DND-41 (cell line): ENCODE measurements at regions not wholly inside any gene's neighbourhood (a gene's known extent, or its start where the extent isn't known, plus 50 kb on each side); places are given as distances from the start of the nearest gene placed in this dataset.

Source experiments
- ATAC-seq: fragments of 200-7000 bp; cut with Tn5 transposase; 3 replicates; pipeline ENCODE4 v1.9.1; 2021; ENCODE audit warnings: low read depth; ENCODE audit not compliant: insufficient read depth
- DNase-seq: peaks from one replicate; pipeline ENCODE4 v3.0.0-alpha.2; 2020
- H2AFZ ChIP-seq: 2 replicates; pipeline ENCODE4 v1.6.0; 2012; ENCODE audit warnings: low read depth, low read length
- H3K27ac ChIP-seq: 2 replicates; pipeline ENCODE4 v1.5.1; 2012; ENCODE audit warnings: low read length, inconsistent platforms
- H3K27me3 ChIP-seq: fragments of 200-600 bp; sonication (generic); 2 replicates; pipeline ENCODE4 v1.6.0; 2012; ENCODE audit warnings: low read length, mild to moderate bottlenecking, inconsistent platforms; ENCODE audit not compliant: insufficient read depth, poor library complexity
- H3K36me3 ChIP-seq: 2 replicates; pipeline ENCODE4 v1.5.1; 2012; ENCODE audit warnings: low read length, inconsistent platforms; ENCODE audit not compliant: insufficient read depth
- H3K4me1 ChIP-seq: 2 replicates; pipeline ENCODE4 v1.5.1; 2012; ENCODE audit warnings: mild to moderate bottlenecking, low read length; ENCODE audit not compliant: insufficient read depth
- H3K4me2 ChIP-seq: 2 replicates; pipeline ENCODE4 v1.6.0; 2012; ENCODE audit warnings: mild to moderate bottlenecking, moderate library complexity, low read length, inconsistent platforms; ENCODE audit not compliant: insufficient read depth
- H3K4me3 ChIP-seq, 2 experiments: fragments of 200-600 bp in 1 of 2; shearing (Covaris generic) in 1 of 2; 2 replicates each; pipeline ENCODE4 v1.5.1; 2012 to 2016; ENCODE audit warnings: inconsistent platforms in 2 of 2, low read length in 2 of 2, mild to moderate bottlenecking in 2 of 2, low read depth in 1 of 2, moderate library complexity in 1 of 2
- H3K79me2 ChIP-seq: 2 replicates; pipeline ENCODE4 v1.6.0; 2012; ENCODE audit warnings: low read length, inconsistent platforms; ENCODE audit not compliant: insufficient read depth
- H3K9ac ChIP-seq: 2 replicates; pipeline ENCODE4 v1.6.0; 2012; ENCODE audit warnings: low read depth, mild to moderate bottlenecking, inconsistent platforms, low read length, moderate library complexity
- H3K9me3 ChIP-seq: 2 replicates; pipeline ENCODE4 v1.5.1; 2012; ENCODE audit warnings: low read length, moderate library complexity, mild to moderate bottlenecking, inconsistent platforms; ENCODE audit not compliant: insufficient read depth, severe bottlenecking
- H4K20me1 ChIP-seq: 2 replicates; pipeline ENCODE4 v1.6.0; 2012; ENCODE audit warnings: low read length; ENCODE audit not compliant: insufficient read depth
- CTCF ChIP-seq: IDR thresholded peaks from 2 replicates; pipeline ENCODE4 v1.5.1; 2012; ENCODE audit warnings: borderline replicate concordance, low read length, moderate library complexity, mild to moderate bottlenecking; ENCODE audit not compliant: poor library complexity, severe bottlenecking; ENCODE audit errors: extremely low read depth
- EZH2 ChIP-seq: IDR thresholded peaks from 3 replicates; pipeline ENCODE4 v1.6.1; 2012; ENCODE audit warnings: borderline replicate concordance, low read depth, mild to moderate bottlenecking, moderate library complexity, low read length, inconsistent platforms; ENCODE audit not compliant: severe bottlenecking

- H3K27ac ChIP-seq: no peak overlapping the region
- H2AFZ ChIP-seq: no peak overlapping the region
- peaks cover 3% of the 10 kb centered on the region for H3K9me3 ChIP-seq
- no peak overlapping the region for H3K4me3 ChIP-seq
- no peaks in the 10 kb centered on the region for H3K36me3 ChIP-seq
- TF ChIP-seq CTCF (no peak), EZH2 (no peak)
- DNase-seq (no peak), ATAC-seq (no peak)
- no peaks in the 10 kb centered on the region for H3K4me1 ChIP-seq
- H3K79me2 ChIP-seq: no peaks in the 10 kb centered on the region
- no peak overlapping the region for H3K9ac ChIP-seq
- no peak overlapping the region for H3K4me2 ChIP-seq
- no peaks in the 10 kb centered on the region for H4K20me1 ChIP-seq
- H3K27me3 ChIP-seq: no peaks in the 10 kb centered on the region
Measured at GRCh38 chr5:67378256-67378655, 181.7 kb upstream of the CD180 start.

DNA sequence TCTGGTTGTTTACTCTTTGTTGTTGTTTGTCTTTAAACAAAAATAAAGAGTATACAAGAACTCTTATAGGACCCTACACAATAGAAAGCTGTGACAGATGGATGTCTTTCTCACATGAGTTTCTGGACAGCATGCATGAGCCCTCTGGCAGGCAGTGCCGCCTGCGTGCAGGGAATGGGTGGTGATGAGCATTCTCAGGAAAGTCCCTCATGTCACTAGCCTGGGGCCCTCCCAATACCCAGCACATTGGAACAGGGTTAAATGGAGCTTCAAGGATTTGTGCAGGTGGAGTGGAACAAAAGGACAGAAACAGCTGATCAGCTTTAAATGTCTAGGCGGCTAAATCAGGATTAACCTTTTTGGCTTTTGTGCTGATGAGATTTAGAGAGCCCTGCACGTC, 181.0 kb upstream of the CD180 start:
- DNase-seq (no peak), ATAC-seq (no peak)
- H3K4me2 ChIP-seq: no peak overlapping the region
- H3K4me3 ChIP-seq: no peak overlapping the region
- H3K27me3 ChIP-seq: no peaks in the 10 kb centered on the region
- no peaks in the 10 kb centered on the region for H4K20me1 ChIP-seq
- no peaks in the 10 kb centered on the region for H3K4me1 ChIP-seq
- H3K9me3 ChIP-seq: peaks cover 3% of the 10 kb centered on the region
- no peaks in the 10 kb centered on the region for H3K79me2 ChIP-seq
- no peaks in the 10 kb centered on the region for H3K36me3 ChIP-seq
- H3K27ac ChIP-seq: no peak overlapping the region
- no peak overlapping the region for H2AFZ ChIP-seq
- TF ChIP-seq EZH2: no peak
- no peak for TF ChIP-seq CTCF
- H3K9ac ChIP-seq: no peak overlapping the region

GRCh38 chr5:67375606-67376005, 179.0 kb upstream of the CD180 start:
- Histone ChIP-seq H3K79me2 (no peaks in the 10 kb centered on the region), H2AFZ (no peak overlapping the region), H3K4me3 (no peak overlapping the region), H3K36me3 (no peaks in the 10 kb centered on the region), H3K9ac (no peak overlapping the region), H4K20me1 (no peaks in the 10 kb centered on the region), H3K4me2 (no peak overlapping the region), H3K27ac (no peak overlapping the region), H3K27me3 (no peaks in the 10 kb centered on the region), H3K4me1 (no peaks in the 10 kb centered on the region), H3K9me3 (peaks cover 3% of the 10 kb centered on the region)
- ATAC-seq (no peak), DNase-seq (no peak)
- TF ChIP-seq CTCF (peak; percentile 31), EZH2 (no peak)

GRCh38 chr5:67374378-67374777, 177.8 kb upstream of the CD180 start:
- peaks cover 3% of the 10 kb centered on the region for H3K9me3 ChIP-seq
- H2AFZ ChIP-seq: no peak overlapping the region
- DNase-seq (no peak), ATAC-seq (no peak)
- H3K36me3 ChIP-seq: no peaks in the 10 kb centered on the region
- H3K4me1 ChIP-seq: no peaks in the 10 kb centered on the region
- no peaks in the 10 kb centered on the region for H3K27me3 ChIP-seq
- H3K4me2 ChIP-seq: no peak overlapping the region
- no peak overlapping the region for H3K9ac ChIP-seq
- H3K27ac ChIP-seq: no peak overlapping the region
- no peaks in the 10 kb centered on the region for H3K79me2 ChIP-seq
- TF ChIP-seq CTCF (no peak), EZH2 (no peak)
- H3K4me3 ChIP-seq: no peak overlapping the region
- no peaks in the 10 kb centered on the region for H4K20me1 ChIP-seq
